Endothelial cell of umbilical vein (primary cell): ENCODE measurements at regions not wholly inside any gene's neighbourhood (a gene's known extent, or its start where the extent isn't known, plus 50 kb on each side); places are given as distances from the start of the nearest gene placed in this dataset.

ENCODE experiments used
- BruUV-seq: library from RNA; stranded (reverse); fragments of 400-500 nt; replicated peaks from 2 replicates; lab custom pipeline; 2021; lab: Mats Ljungman, UMichigan
- CTCF ChIA-PET: fragments of 300-600, 350-600 bp; sonication (Branson Sonifier 250); formaldehyde crosslinking; loops from one replicate; lab custom pipeline; 2021; ENCODE audit warnings: antibody characterized with exemption, inconsistent platforms; lab: Charles Lee
- POLR2A ChIA-PET: fragments of 300-600, 350-600 bp; sonication (Branson Sonifier 250); formaldehyde crosslinking; loops from one replicate; lab custom pipeline; 2021; ENCODE audit warnings: antibody characterized with exemption, inconsistent platforms; lab: Charles Lee
- DNase-seq: peaks from one replicate; pipeline ENCODE4 v3.0.0-alpha.2; 2011; ENCODE audit warnings: low read depth, low spot score
- FAIRE-seq: peaks from 2 replicates; lab custom pipeline; 2011; peaks lifted over from hg19 to GRCh38; lab: Jason Lieb, UNC
- H2AFZ ChIP-seq: 2 replicates; pipeline ENCODE4 v1.6.0; 2012; ENCODE audit warnings: low read depth, low read length, control low read depth, inconsistent platforms
- H3K27ac ChIP-seq: 2 replicates; pipeline ENCODE4 v1.5.1; 2011; ENCODE audit warnings: low read depth, mild to moderate bottlenecking, control low read depth, low read length, moderate library complexity; ENCODE audit not compliant: insufficient read depth
- H3K27me3 ChIP-seq, 2 experiments: 2 replicates each; pipeline versions ENCODE4 v1.6.0 to v1.6.1; 2011; ENCODE audit warnings: low read length in 2 of 2, mixed read lengths in 1 of 2; ENCODE audit not compliant: control insufficient read depth in 2 of 2, insufficient read depth in 2 of 2
- H3K36me3 ChIP-seq, 2 experiments: 2 replicates in 1 of 2; 3 replicates in 1 of 2; pipeline ENCODE4 v1.5.1; 2011; ENCODE audit warnings: low read length in 2 of 2, mild to moderate bottlenecking in 1 of 2, moderate library complexity in 1 of 2; ENCODE audit not compliant: control insufficient read depth in 2 of 2, insufficient read depth in 2 of 2; ENCODE audit errors: extremely low read depth in 1 of 2
- H3K4me1 ChIP-seq: 3 replicates; pipeline ENCODE4 v1.5.1; 2011; ENCODE audit warnings: mild to moderate bottlenecking, low read length; ENCODE audit not compliant: control insufficient read depth, insufficient read depth; ENCODE audit errors: extremely low read depth
- H3K4me2 ChIP-seq: 2 replicates; pipeline ENCODE4 v1.6.1; 2011; ENCODE audit warnings: low read length, control low read depth, mixed read lengths; ENCODE audit not compliant: insufficient read depth
- H3K4me3 ChIP-seq, 3 experiments: fragments of 200-600 bp in 1 of 3; sonication (generic), shearing (Covaris generic) in 1 of 3; replicated peaks in 1 of 3; 2 replicates each; pipeline ENCODE4 v1.5.1; 2011 to 2016; ENCODE audit warnings: control low read depth in 3 of 3, low read length in 3 of 3, mild to moderate bottlenecking in 2 of 3, inconsistent platforms in 1 of 3, low read depth in 1 of 3, moderate library complexity in 1 of 3; ENCODE audit not compliant: insufficient read depth in 1 of 3
- H3K79me2 ChIP-seq: 2 replicates; pipeline ENCODE4 v1.6.0; 2012; ENCODE audit warnings: low read length, inconsistent platforms; ENCODE audit not compliant: control insufficient read depth, insufficient read depth
- H3K9ac ChIP-seq: replicated peaks from 2 replicates; pipeline ENCODE3; 2011; ENCODE audit warnings: low read length, control low read depth; ENCODE audit not compliant: insufficient read depth; ENCODE audit errors: extremely low read depth
- H3K9me1 ChIP-seq: replicated peaks from 3 replicates; pipeline ENCODE4 v1.6.0; 2011; ENCODE audit warnings: mild to moderate bottlenecking, low read length; ENCODE audit not compliant: control insufficient read depth, insufficient read depth; ENCODE audit errors: extremely low read depth
- H3K9me3 ChIP-seq: replicated peaks from 2 replicates; pipeline ENCODE4 v1.5.1; 2012; ENCODE audit warnings: low read length, inconsistent platforms; ENCODE audit not compliant: control insufficient read depth, insufficient read depth
- H4K20me1 ChIP-seq: replicated peaks from 2 replicates; pipeline ENCODE3; 2011; ENCODE audit warnings: mild to moderate bottlenecking, low read length; ENCODE audit not compliant: control insufficient read depth, insufficient read depth; ENCODE audit errors: extremely low read depth
- CTCF ChIP-seq, 2 donors: IDR thresholded peaks; 1 replicate in 1 of 2; 2 replicates in 1 of 2; pipeline ENCODE4 v1.5.1; 2011; ENCODE audit warnings: low read length in 2 of 2, mild to moderate bottlenecking in 2 of 2, moderate library complexity in 2 of 2, control low read depth in 1 of 2, inconsistent platforms in 1 of 2, low read depth in 1 of 2; ENCODE audit not compliant: insufficient read depth in 1 of 2; ENCODE audit errors: extremely low read depth in 1 of 2
- EZH2 ChIP-seq: IDR thresholded peaks from 2 replicates; pipeline ENCODE4 v1.6.1; 2012; ENCODE audit warnings: borderline replicate concordance, low read depth, mild to moderate bottlenecking, moderate library complexity, low read length, inconsistent platforms; ENCODE audit not compliant: severe bottlenecking
- FOS ChIP-seq: IDR thresholded peaks from 2 replicates; pipeline ENCODE4 v1.6.1; 2011; ENCODE audit warnings: mild to moderate bottlenecking, low read length, moderate library complexity, borderline replicate concordance; ENCODE audit not compliant: insufficient read depth
- GATA2 ChIP-seq: IDR thresholded peaks from 2 replicates; pipeline ENCODE4 v1.7.0; 2011; ENCODE audit warnings: low read depth, mild to moderate bottlenecking, moderate library complexity, mixed read lengths, low read length; ENCODE audit not compliant: insufficient read length, insufficient read depth
- JUN ChIP-seq: IDR thresholded peaks from 2 replicates; pipeline ENCODE4 v1.6.1; 2011; ENCODE audit warnings: borderline replicate concordance, low read depth; ENCODE audit not compliant: insufficient read length, insufficient read depth
- MYC ChIP-seq: IDR thresholded peaks from one replicate; pipeline ENCODE4 v1.6.1; 2011; ENCODE audit warnings: mild to moderate bottlenecking, low read depth, low read length
- POLR2A ChIP-seq: IDR thresholded peaks from 2 replicates; pipeline ENCODE4 v1.6.1; 2012; ENCODE audit warnings: low read depth, mild to moderate bottlenecking, control low read depth, low read length
- POLR2AphosphoS5 ChIP-seq: IDR thresholded peaks from 2 replicates; pipeline ENCODE4 v1.6.1; 2012; ENCODE audit warnings: low read depth, mild to moderate bottlenecking, control low read depth, low read length, moderate library complexity; ENCODE audit not compliant: insufficient read depth
- dilution Hi-C: fragments of 300-500 bp; cut with MboI; formaldehyde crosslinking; loops from one replicate; pipeline ENCODE4 v1.15.0; 2019; ENCODE audit warnings: low sequenced_read_pairs; ENCODE audit not compliant: extremely low pct_ligation_motif_present
- intact Hi-C: fragments of 100-400 bp; cut with micrococcal nuclease; formaldehyde crosslinking; loops from one replicate; pipeline ENCODE4 v1.10.0; 2022
- TF ChIP-seq, protein P1 (sequence below): IDR thresholded peaks from 2 replicates; pipeline ENCODE4 v1.6.1; 2011; ENCODE audit not compliant: insufficient read depth, insufficient read length

DNA sequence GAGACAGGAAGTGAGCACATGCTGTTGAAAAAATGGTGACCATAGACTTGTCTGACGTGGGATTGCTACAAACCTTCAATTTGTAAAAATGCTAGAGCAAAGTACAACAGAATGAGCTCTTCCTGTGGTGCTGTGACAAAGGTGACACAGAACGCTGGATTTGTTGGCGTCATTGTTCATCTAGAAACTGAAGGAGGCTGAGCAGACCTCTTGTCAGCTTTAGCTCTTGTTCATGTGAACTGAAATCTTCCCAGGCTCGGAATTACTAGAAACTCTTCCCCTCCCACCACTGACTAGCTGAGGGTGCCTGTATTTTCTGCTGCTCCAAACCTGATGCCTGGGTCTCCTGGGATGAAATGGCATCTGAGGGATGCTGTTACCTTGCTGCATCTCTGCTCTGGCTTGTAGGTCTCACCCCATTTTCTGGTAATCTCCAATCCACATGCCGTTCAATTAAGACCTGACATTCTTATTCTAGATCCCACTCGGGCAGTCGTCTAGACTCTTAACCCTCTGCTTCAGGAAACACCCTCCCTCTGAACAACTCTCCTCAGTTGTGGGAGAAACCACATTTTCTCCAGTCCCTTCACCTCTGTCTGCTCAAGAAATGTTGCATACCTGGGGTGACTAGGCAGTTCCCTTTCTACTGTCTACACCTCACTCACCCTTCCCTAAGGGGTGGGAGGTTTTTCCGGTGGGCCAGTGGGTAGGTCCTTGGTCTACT is 349.3 kb downstream of the CXCL12 start:
- ChIA-PET CTCF (interaction anchor here (0.9 kb wide), 1 partner anchor 17 kb away, joined by 3 read pairs; no protein-coding TSS in a partner anchor), POLR2A (no interaction called here)
- no peaks in the 10 kb centered on the region for H3K79me2 ChIP-seq
- H3K36me3 ChIP-seq: no peaks in the 10 kb centered on the region
- intact Hi-C loops: no loop called here
- H3K27me3 ChIP-seq: no peaks in the 10 kb centered on the region
- no peak overlapping the region for H2AFZ ChIP-seq
- H3K9ac ChIP-seq: no peak overlapping the region
- DNase-seq: no peak
- TF ChIP-seq POLR2A (no peak), JUN (no peak), MYC (no peak), GATA2 (no peak), POLR2AphosphoS5 (no peak), FOS (no peak), CTCF (IDR thresholded peaks at IDR 0.05; ENCODE audit: extremely low read depth in 1 of 2, insufficient read depth in 1 of 2, low read depth in 1 of 2, low read length in 2 of 2) (no peak), EZH2 (no peak)
- TF ChIP-seq, protein P1, sequence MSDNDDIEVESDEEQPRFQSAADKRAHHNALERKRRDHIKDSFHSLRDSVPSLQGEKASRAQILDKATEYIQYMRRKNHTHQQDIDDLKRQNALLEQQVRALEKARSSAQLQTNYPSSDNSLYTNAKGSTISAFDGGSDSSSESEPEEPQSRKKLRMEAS: no peak
- H3K9me3 ChIP-seq: no peaks in the 10 kb centered on the region
- no peaks in the 10 kb centered on the region for H4K20me1 ChIP-seq
- BruUV-seq: no TSS peak
- H3K9me1 ChIP-seq: no peaks in the 10 kb centered on the region
- no peak overlapping the region for H3K4me3 ChIP-seq
- no peak overlapping the region for H3K27ac ChIP-seq
- FAIRE-seq: no peak
- H3K4me2 ChIP-seq: no peak overlapping the region
- dilution Hi-C loops: no loop called here
- H3K4me1 ChIP-seq: no peaks in the 10 kb centered on the region
